22Rv1 (cell line): ENCODE measurements at regions not wholly inside any gene's neighbourhood (a gene's known extent, or its start where the extent isn't known, plus 50 kb on each side); places are given as distances from the start of the nearest gene placed in this dataset.

Experiments used
- ZFX ChIP-seq: fragments of 450-650 bp; IDR thresholded peaks from 2 replicates; pipeline ENCODE4 v1.6.1; 2017; ENCODE audit warnings: antibody characterized with exemption, borderline replicate concordance
- TF ChIP-seq, protein P1 (sequence below): fragments of 450-650 bp; IDR thresholded peaks from 2 replicates; pipeline ENCODE4 v1.5.1; 2017; ENCODE audit warnings: mild to moderate bottlenecking

DNA sequence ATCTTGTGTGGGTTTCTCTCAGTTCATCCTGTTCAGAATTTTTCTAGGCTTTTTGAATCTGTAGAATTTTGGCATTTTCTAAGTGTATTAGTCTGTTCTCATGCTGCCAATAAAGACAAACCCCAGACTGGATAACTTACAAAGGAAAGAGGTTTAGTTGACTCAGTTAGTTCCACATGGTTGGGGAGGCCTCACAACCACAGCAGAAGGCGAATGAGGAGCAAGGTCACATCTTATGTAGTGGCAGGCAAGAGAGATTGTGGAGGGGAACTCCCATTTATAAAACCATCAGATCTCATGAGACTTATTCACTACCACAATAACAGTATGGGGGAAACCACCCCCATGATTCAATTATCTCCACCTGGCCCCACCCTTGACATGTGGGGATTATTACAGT lies 199.2 kb downstream of the ST6GAL2 start:
- TF ChIP-seq, protein P1, sequence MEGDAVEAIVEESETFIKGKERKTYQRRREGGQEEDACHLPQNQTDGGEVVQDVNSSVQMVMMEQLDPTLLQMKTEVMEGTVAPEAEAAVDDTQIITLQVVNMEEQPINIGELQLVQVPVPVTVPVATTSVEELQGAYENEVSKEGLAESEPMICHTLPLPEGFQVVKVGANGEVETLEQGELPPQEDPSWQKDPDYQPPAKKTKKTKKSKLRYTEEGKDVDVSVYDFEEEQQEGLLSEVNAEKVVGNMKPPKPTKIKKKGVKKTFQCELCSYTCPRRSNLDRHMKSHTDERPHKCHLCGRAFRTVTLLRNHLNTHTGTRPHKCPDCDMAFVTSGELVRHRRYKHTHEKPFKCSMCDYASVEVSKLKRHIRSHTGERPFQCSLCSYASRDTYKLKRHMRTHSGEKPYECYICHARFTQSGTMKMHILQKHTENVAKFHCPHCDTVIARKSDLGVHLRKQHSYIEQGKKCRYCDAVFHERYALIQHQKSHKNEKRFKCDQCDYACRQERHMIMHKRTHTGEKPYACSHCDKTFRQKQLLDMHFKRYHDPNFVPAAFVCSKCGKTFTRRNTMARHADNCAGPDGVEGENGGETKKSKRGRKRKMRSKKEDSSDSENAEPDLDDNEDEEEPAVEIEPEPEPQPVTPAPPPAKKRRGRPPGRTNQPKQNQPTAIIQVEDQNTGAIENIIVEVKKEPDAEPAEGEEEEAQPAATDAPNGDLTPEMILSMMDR = no peak
- TF ChIP-seq ZFX = no peak
